DMS79 treated with DMSO at 0.1 percent for 48 hours (cell line): ENCODE measurements at regions not wholly inside any gene's neighbourhood (a gene's known extent, or its start where the extent isn't known, plus 50 kb on each side); places are given as distances from the start of the nearest gene placed in this dataset.
"Not testable (repeated sequence)": the region's sequence is repeated elsewhere in the genome, so short reads cannot be mapped to it uniquely, and the experiment has no call there.

ENCODE experiments used
- DNase-seq: peaks from one replicate; lab custom pipeline; 2025; lab: John Stamatoyannopoulos, UW

- DNase-seq, result no peak
Measured at GRCh38 chr21:27372381-27372780, 405.5 kb upstream of the ADAMTS5 start.

GRCh38 chr21:27371975-27372331 lies 405.1 kb upstream of the ADAMTS5 start:
- DNase-seq, result no peak

- no peak for DNase-seq
Measured at GRCh38 chr21:27371115-27371974, 404.5 kb upstream of the ADAMTS5 start.

- DNase-seq, result no peak
Measured at GRCh38 chr21:27369978-27370571, 403.2 kb upstream of the ADAMTS5 start.

GRCh38 chr21:27369234-27369633 lies 402.3 kb upstream of the ADAMTS5 start:
- no peak for DNase-seq

- DNase-seq, result no peak
Measured at GRCh38 chr21:27366646-27367235, 399.9 kb upstream of the ADAMTS5 start.

GRCh38 chr21:27366036-27366435 lies 399.1 kb upstream of the ADAMTS5 start:
- no peak for DNase-seq

GRCh38 chr21:27365394-27365793 lies 398.5 kb upstream of the ADAMTS5 start:
- no peak for DNase-seq

- no peak for DNase-seq
Measured at GRCh38 chr21:27363719-27364477, 397.0 kb upstream of the ADAMTS5 start.

- DNase-seq, result no peak
Measured at GRCh38 chr21:27362249-27362648, 395.4 kb upstream of the ADAMTS5 start.

- no peak for DNase-seq
Measured at GRCh38 chr21:27359141-27359540, 392.3 kb upstream of the ADAMTS5 start.

- DNase-seq, result no peak
Measured at GRCh38 chr21:27352885-27353284, 386.0 kb upstream of the ADAMTS5 start.

- DNase-seq, result no peak
Measured at GRCh38 chr21:27346041-27346448, 379.2 kb upstream of the ADAMTS5 start.

- no peak for DNase-seq
Measured at GRCh38 chr21:27339902-27340301, 373.0 kb upstream of the ADAMTS5 start.

GRCh38 chr21:27338007-27338406 lies 371.1 kb upstream of the ADAMTS5 start:
- not testable (repeated sequence) for DNase-seq

GRCh38 chr21:27333096-27333495 lies 366.2 kb upstream of the ADAMTS5 start:
- DNase-seq, result no peak

- DNase-seq, result no peak
Measured at GRCh38 chr21:27329255-27329851, 362.5 kb upstream of the ADAMTS5 start.

- no peak for DNase-seq
Measured at GRCh38 chr21:27326301-27326700, 359.4 kb upstream of the ADAMTS5 start.

GRCh38 chr21:27323331-27323730 lies 356.4 kb upstream of the ADAMTS5 start:
- no peak for DNase-seq

GRCh38 chr21:27321791-27322190 lies 354.9 kb upstream of the ADAMTS5 start:
- no peak for DNase-seq

- no peak for DNase-seq
Measured at GRCh38 chr21:27320868-27321267, 354.0 kb upstream of the ADAMTS5 start.

- not testable (repeated sequence) for DNase-seq
Measured at GRCh38 chr21:27317601-27318000, 350.7 kb upstream of the ADAMTS5 start.
